ENCODE measurements at regions not wholly inside any gene's neighbourhood (a gene's known extent, or its start where the extent isn't known, plus 50 kb on each side); places are given as distances from the start of the nearest gene placed in this dataset.

DNA sequence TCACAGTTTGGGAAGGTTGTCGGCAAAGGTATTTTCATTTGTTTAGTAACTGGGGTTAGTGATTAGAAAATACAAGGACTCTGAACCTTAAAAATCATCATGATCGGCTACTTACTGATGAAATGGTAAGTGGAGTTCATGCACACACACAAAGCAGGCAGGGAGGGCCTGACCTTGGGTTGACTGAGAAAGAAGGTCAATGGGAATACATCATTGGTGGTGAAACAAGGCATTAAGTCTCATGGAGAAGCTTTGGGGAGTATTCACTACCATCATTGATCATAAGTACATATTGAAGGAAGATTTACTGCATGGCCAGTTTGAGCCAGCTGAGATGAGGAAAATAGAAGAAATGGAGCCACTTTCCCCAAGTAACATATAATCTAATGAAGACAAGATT lies 74.4 kb downstream of the LUZP4 start:
- DNase-seq (ENCODE audit: low read depth): no peak
- ChIA-PET CTCF (no interaction called here), POLR2A (no interaction called here)
- TF ChIP-seq, protein P1, sequence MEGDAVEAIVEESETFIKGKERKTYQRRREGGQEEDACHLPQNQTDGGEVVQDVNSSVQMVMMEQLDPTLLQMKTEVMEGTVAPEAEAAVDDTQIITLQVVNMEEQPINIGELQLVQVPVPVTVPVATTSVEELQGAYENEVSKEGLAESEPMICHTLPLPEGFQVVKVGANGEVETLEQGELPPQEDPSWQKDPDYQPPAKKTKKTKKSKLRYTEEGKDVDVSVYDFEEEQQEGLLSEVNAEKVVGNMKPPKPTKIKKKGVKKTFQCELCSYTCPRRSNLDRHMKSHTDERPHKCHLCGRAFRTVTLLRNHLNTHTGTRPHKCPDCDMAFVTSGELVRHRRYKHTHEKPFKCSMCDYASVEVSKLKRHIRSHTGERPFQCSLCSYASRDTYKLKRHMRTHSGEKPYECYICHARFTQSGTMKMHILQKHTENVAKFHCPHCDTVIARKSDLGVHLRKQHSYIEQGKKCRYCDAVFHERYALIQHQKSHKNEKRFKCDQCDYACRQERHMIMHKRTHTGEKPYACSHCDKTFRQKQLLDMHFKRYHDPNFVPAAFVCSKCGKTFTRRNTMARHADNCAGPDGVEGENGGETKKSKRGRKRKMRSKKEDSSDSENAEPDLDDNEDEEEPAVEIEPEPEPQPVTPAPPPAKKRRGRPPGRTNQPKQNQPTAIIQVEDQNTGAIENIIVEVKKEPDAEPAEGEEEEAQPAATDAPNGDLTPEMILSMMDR (IDR thresholded peaks at IDR 0.05; ENCODE audit: insufficient read depth, low read depth, low read length): no peak
- H3K4me3 ChIP-seq (ENCODE audit: low read depth, low read length): no peak overlapping the region
- H3K27me3 ChIP-seq (ENCODE audit: control insufficient read depth, insufficient read depth, low read length): no peaks in the 10 kb centered on the region
- no peaks in the 10 kb centered on the region for H3K36me3 ChIP-seq (ENCODE audit: control insufficient read depth, insufficient read depth, low read length)

GRCh38 chrX:115364670-115365069 lies 75.2 kb downstream of the LUZP4 start:
- H3K4me3 ChIP-seq (ENCODE audit: low read depth, low read length): no peak overlapping the region
- no peaks in the 10 kb centered on the region for H3K27me3 ChIP-seq (ENCODE audit: control insufficient read depth, insufficient read depth, low read length)
- ChIA-PET CTCF (no interaction called here), POLR2A (no interaction called here)
- DNase-seq (ENCODE audit: low read depth): no peak
- no peaks in the 10 kb centered on the region for H3K36me3 ChIP-seq (ENCODE audit: control insufficient read depth, insufficient read depth, low read length)
- TF ChIP-seq, protein P1 (IDR thresholded peaks at IDR 0.05; ENCODE audit: insufficient read depth, low read depth, low read length): no peak

DNA sequence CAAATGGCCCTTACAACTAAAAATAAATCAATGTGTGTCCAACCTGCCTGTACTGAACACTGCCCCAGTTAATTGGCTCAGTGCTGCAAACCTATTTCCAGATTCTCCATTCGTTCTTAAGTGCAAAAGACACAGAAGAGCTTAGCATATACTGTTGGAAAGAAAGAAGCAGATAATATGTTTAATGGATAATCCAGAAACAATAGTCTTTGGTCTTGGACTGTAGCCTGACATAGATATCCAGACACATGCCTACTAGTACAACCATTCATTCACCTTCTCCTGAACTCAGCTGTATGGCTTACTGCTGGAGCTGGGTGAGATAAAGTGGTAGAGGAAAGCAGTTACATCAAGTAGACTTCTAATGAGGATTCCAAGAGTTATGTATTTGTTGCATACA lies 77.0 kb downstream of the LUZP4 start:
- Histone ChIP-seq H3K36me3 (ENCODE audit: control insufficient read depth, insufficient read depth, low read length) (no peaks in the 10 kb centered on the region), H3K4me3 (ENCODE audit: low read depth, low read length) (no peak overlapping the region), H3K27me3 (ENCODE audit: control insufficient read depth, insufficient read depth, low read length) (no peaks in the 10 kb centered on the region)
- DNase-seq (ENCODE audit: low read depth): no peak
- ChIA-PET POLR2A (no interaction called here), CTCF (no interaction called here)
- TF ChIP-seq, protein P1 (IDR thresholded peaks at IDR 0.05; ENCODE audit: insufficient read depth, low read depth, low read length): no peak

DNA sequence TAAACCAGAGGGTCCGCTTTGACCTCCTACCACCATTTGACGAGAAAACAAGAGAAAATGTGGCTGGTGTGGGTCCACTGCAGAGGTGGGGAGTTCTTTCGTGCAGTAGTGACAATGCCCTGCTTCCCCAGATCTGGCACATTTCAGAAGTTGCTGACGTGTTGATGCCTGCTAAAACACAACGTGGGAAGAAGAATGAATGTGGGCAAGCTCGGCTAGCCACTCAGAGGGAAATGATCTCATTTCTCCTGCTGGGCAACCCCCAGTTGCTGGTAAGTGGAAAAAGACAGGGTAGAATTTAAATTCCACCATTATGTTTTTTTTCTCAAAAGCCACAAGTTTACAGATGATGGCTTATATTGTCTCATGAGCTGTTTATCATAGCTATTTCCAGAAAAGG lies 77.9 kb downstream of the LUZP4 start:
- no peak for DNase-seq (ENCODE audit: low read depth)
- no peaks in the 10 kb centered on the region for H3K27me3 ChIP-seq (ENCODE audit: control insufficient read depth, insufficient read depth, low read length)
- POLR2A ChIA-PET: interaction anchor here (0.6 kb wide), 1 partner anchor 11 kb away, joined by 5 read pairs; no protein-coding TSS in a partner anchor
- CTCF ChIA-PET: no interaction called here
- no peak overlapping the region for H3K4me3 ChIP-seq (ENCODE audit: low read depth, low read length)
- TF ChIP-seq, protein P1 (IDR thresholded peaks at IDR 0.05; ENCODE audit: insufficient read depth, low read depth, low read length): no peak
- no peaks in the 10 kb centered on the region for H3K36me3 ChIP-seq (ENCODE audit: control insufficient read depth, insufficient read depth, low read length)

DNA sequence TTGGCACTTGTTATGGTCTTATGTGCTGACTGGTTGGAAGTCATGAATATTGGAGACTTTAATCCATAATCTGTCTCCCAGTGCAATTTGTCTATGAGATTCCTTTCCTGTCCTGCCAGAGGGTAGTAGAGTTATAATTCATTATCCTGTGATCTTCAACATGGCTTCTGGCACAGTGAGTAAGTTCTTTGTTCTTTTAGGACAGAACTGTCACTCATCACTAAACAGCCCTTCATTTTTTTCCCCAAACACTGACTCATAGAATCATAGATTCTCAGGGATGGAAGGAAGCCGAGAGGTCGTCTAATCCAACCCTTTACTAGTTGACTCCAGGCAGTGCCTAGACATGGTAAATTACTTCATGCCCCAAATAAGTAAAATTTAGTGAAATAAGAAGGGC lies 78.4 kb downstream of the LUZP4 start:
- CTCF ChIA-PET: no interaction called here
- POLR2A ChIA-PET: interaction anchor here (0.6 kb wide), 1 partner anchor 11 kb away, joined by 5 read pairs; no protein-coding TSS in a partner anchor
- H3K27me3 ChIP-seq (ENCODE audit: control insufficient read depth, insufficient read depth, low read length): no peaks in the 10 kb centered on the region
- TF ChIP-seq, protein P1 (IDR thresholded peaks at IDR 0.05; ENCODE audit: insufficient read depth, low read depth, low read length): no peak
- H3K36me3 ChIP-seq (ENCODE audit: control insufficient read depth, insufficient read depth, low read length): no peaks in the 10 kb centered on the region
- DNase-seq (ENCODE audit: low read depth): no peak
- H3K4me3 ChIP-seq (ENCODE audit: low read depth, low read length): no peak overlapping the region
